ENCODE measurements at regions not wholly inside any gene's neighbourhood (a gene's known extent, or its start where the extent isn't known, plus 50 kb on each side); places are given as distances from the start of the nearest gene placed in this dataset.
"Not testable (repeated sequence)": the region's sequence is repeated elsewhere in the genome, so short reads cannot be mapped to it uniquely, and the experiment has no call there.

DNA sequence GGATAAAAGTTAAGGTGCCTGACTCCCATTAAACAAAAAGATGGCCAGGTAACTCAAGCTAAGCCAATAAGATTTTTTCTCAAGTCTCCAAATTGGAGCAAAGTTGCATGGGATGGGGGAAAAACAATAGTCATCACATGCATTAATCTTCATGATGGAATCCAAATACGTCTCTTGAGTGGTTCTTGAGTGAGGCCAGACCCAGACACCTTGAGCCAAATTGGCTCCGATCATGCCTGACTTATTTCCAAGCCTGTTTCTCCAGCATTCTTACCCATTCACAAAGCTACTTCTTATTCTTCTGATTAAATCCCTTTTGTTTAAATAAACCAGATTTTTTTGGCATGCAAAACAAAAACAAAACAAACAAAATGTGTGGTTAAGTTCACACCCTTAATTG is 420.3 kb upstream of the NRSN1 start:
- no peak for DNase-seq

DNA sequence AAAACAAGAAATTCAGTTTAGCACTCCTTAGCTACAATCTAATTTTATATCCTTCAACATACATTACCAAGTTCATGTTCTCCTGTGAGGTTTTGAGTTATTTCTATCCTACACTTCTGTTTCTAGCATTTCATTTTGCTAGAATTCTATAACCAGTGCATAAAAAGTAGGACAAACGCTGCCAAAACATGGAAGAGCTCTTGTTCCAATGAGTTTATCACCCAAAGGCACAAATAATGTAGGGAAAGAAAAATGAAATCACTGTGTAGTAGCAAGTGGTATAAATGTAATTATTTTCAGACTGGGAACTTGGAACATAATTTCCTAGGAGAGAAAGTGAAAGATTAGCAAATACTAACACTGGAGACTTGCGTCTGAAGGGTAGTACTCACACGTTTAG is 413.3 kb upstream of the NRSN1 start:
- DNase-seq, result no peak

DNA sequence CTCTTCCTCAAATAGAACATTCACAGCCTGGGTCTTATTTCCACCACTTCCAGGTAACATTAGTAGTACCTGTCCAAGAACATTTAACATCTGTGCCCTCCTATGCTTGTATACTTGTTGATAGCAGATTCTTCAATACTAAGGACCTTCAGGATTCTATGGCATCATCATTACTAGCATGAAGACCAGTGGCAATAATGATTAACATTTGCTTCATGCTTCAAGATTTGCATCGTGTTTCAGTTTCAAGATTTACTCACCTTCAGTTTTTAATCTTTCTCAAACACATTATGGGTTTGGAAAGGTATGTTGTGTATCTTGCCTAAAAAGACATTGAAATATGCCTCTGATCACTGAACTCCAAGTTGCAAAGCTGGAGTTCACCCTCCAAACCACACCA is 412.8 kb upstream of the NRSN1 start:
- no peak for DNase-seq

DNA sequence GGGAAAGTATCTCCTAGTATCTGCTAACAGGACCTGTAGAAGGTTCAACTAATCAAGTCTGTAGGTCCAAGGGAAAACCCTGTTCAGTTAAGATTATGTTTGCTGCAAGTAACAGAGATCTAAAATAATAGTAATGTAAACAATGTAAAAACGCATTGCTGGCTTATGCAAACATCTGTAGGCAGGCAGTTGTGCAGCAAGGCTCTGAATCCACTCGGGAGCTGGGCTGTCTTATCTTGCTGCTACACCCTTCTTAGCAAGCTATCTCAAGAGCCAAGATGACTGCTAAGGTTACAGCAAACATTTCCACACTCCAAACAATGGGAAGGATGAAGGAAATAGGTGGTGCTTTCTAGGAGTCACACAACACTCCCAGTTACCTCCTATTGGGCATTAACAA is 397.3 kb upstream of the NRSN1 start:
- DNase-seq, result no peak

- DNase-seq, result no peak
Observed at GRCh38 chr6:23731609-23732008, 394.4 kb upstream of the NRSN1 start.

DNA sequence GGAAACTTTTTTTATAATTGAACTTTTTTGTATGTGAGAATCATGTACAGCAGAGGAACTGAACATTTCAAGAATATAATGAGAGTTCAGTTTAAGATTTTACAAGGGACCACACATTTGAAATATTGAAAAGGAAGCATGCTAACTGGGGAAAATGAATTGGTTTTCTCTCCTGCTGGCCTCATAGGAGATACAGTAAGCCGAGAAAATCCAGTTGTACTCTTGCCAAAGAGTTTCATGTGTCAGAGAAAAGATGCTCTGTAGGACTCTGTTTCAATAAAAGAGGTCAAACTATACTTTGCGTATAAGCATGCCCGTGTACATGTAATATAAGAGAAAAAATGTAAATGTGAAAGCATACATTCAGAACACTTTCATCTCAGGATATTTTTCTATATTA is 393.5 kb upstream of the NRSN1 start:
- DNase-seq, result no peak

DNA sequence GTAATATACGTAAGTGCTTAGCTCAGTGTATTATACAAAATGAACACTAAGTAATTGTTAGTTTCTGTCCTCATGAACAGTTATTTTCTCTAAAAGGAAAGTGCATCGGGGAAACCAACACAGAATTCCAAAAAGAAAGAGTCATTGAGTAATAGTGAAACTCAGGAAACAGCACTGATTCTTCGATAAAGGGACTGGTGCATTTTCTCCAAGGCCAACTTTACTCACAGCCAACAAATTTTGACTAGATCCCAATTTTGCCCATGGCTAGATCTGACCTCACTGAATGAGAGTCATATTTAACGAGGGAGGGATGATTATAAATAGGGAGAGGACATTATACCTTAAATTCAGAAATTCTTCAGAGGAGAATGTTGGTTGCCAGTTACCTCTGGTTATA is 390.9 kb upstream of the NRSN1 start:
- no peak for DNase-seq

- DNase-seq, result no peak
Observed at GRCh38 chr6:23736577-23736976, 389.4 kb upstream of the NRSN1 start.

GRCh38 chr6:23747239-23747638 is 378.8 kb upstream of the NRSN1 start:
- no peak for DNase-seq

- DNase-seq, result no peak
Observed at GRCh38 chr6:23752414-23752813, 373.6 kb upstream of the NRSN1 start.

DNA sequence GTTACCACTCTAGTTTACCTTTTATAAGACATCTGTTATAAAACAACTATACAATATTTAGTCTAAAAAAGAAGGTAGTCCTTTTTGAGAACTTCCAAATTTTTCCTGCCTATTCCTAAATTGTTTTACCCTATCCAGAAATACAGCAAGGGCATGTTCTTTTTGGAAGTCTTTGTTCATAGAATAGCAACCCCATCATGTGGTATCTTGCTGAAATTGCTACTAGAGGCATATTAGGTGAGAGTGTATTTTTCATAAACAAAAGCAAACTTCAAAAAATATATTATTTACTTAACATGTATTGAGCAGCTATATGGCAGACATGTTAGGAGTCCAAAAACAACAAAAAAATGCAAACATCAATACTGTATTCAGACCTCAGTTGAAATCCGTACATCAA is 371.8 kb upstream of the NRSN1 start:
- DNase-seq, result no peak

DNA sequence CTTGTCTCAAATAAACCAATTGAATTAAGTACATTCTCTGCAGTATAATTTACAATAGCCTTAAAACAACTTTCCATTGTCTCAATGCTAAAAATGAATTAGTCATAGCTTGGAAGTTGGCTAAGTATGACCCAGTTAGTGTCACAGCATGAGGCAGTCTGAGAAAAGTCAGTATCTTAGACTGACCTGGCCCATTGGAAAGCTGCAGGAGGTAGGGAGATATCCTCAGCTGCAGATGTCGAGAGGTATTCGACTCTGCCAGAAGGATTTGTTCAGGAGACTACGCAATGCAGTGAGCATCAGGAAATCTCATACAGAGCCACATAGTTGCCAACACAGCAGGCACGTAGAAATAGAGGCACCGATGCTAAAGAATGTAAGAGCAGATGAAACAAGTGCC is 350.9 kb upstream of the NRSN1 start:
- no peak for DNase-seq

GRCh38 chr6:23783901-23784300 is 342.1 kb upstream of the NRSN1 start:
- DNase-seq, result no peak

DNA sequence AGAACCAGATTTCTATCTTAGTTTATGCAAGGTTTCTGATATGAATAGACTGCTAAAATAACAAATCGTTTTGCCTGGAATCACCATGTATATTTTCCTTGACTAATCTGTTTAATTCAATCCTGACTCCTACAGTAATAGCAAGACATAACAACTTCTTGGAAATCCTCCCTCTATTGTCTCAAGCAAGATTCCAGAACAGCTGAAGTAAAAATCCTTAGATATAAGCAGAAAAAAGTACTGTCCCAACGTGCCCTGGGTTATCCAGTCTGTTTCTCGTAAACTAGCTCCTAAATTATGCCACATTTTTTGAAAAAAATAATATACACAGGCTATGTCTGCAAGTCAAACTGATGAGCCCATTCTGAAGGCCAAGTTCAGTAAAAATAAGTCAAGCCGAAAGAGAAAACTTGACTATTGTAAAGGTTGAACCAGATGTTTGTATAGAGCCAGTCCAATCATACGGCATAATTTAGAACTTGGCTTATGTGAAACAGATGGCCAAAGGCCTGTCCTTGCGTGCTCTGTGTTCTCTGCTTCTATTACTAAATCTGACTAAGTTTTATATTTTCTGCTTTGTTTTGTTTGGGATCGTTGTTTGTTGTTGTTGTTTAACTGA is 341.6 kb upstream of the NRSN1 start:
- DNase-seq, result no peak

GRCh38 chr6:23790756-23791155 is 335.3 kb upstream of the NRSN1 start:
- no peak for DNase-seq

DNA sequence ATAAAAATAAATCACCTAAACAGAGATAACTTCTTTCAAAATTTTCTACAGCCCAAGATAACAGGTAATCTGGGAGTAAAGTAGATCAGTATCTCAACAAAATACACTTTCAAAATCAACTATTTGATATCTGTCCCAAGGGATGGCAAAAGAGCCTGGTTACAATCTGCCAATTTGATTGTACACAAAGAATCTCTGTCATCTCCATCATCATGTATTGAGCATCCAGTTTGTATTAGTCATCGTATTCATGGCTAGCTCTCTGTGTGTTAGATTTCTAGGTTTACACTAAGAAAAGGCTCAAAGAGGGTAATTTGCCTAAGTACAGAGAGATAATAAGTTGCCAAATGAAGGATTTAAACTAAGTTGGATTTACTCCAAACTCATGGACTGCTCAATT is 329.0 kb upstream of the NRSN1 start:
- DNase-seq, result no peak

DNA sequence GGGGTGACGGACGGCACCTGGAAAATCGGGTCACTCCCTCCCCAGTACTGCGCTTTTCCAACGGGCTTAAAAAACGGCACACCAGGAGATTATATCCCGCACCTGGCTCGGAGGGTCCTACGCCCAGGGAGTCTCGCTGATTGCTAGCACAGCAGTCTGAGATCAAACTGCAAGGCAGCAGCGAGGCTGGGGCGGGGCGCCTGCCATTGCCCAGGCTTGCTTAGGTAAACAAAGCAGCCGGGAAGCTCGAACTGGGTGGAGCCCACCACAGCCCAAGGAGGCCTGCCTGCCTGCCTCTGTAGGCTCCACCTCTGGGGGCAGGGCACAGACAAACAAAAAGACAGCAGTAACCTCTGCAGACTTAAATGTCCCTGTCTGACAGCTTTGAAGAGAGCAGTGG is 321.7 kb upstream of the NRSN1 start:
- not testable (repeated sequence) for DNase-seq

DNA sequence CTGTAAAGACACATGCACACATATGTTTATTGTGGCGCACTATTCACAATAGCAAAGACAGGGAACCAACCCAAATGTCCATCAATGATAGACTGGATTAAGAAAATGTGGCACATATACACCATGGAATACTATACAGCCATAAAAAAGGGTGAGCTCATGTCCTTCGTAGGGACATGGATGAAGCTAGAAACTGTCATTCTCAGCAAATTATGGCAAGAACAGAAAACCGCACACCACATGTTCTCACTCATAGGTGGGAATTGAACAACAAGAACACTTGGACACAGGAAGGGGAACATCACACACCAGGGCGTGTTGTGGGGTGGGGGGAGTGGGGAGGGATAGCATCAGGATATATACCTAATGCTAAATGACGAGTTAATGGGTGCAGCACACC is 304.9 kb upstream of the NRSN1 start:
- DNase-seq, result not testable (repeated sequence)

DNA sequence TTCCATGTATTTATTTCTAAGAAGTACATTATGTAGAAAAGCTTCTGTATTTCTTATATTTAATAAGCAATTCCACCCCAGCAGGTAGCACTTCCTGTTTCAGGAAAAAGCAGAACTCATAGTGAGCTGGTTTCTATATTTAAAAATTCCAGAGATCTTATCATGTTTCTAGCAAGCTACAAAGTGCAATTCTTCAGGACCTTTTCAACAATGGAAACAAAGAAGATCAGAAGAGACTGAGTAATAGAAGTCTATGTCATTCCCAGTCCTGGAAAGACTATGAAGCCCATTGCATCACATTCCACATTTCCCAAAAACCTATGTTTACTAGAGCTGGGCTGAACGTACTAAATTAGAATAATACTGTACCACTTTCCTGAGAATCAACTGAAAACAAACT is 302.6 kb upstream of the NRSN1 start:
- no peak for DNase-seq

DNA sequence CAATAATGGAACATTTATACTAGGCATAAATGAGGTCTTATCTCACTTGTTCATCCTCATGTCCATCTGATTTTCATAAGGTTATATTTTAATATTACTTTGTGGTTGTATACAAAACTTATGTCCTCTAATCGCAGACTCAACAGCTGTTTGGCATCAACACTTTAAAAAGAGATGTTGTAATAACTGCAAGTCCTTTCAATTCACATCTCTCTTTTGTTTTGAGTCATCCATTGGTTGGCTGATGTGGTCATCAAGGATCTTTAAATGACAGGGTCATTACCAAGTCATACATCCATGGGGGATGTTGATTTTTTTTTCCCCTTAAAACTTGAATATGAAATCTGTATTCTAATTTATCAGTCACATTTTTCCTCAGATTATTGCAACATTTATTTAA is 299.4 kb upstream of the NRSN1 start:
- DNase-seq, result no peak

DNA sequence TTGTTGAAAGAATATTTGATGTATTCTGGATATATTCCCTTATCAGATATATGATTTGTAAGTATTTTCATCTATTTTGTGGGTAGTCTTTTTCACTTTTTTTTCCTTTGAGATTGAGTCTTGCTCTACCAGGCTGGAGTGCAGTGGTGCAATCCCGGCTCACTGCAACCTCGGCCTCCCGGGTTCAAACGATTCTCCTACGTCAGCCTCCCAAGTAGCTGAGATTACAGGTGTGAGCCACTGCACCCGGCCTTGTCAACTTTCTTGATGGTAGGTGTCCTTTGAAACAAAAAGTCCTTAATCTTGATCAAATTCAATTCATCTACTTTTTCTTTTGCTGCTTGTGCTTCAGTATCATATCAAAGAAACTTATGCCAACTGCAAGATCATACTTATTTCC is 297.2 kb upstream of the NRSN1 start:
- no peak for DNase-seq

DNA sequence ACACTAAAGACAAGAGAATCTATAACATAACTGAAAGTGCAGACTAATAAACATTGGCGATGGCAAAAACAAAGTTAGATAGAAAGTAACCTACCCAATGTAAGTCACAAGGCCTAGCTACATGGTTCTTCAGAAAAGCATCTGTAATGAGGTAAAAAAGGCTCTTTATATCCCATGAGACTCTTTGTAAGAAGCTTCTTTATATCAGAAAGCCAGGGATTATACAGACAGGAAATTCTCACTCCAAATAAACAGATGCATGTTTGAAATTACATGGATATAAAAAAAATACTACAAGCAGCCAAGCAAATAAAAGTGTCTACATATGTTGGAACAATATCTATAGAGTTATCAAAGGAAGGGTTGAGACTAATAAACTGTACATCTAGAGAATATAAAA is 284.9 kb upstream of the NRSN1 start:
- DNase-seq, result no peak

DNA sequence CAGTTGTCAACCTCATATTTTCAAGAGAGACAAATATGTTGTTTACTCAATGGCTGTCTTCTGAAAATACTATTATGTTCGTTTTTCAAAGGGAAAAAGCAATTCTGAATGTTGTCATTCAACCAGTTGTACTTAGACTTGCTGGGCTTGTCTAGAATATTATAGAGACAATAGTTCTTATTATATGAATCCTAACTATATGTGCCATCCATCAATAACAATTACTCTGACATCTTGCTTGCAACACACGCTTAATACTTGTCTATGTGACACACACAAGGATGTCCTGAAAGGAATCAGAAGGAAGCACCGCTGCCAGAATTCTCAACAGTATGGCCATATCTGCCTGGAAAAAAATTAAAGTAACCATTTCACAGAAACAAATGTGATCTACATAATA is 283.3 kb upstream of the NRSN1 start:
- no peak for DNase-seq

DNA sequence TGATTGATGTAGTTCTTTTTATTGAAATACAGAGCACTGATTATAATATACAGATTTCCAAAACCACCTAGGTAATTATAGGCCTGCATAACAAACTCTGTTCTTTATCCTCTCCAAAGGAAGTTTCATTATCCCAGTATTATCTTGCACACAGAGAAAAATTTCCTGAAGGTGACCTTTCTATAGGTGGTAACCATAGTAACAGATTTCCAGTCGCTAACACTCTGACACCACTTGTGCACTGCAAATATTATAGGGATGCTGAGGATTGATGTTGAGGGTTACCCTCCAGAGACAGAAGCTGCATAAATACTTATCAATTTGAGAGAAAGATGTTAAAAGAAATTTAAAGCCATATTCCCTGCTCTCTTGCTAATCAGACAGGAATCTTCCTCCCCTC is 274.5 kb upstream of the NRSN1 start:
- DNase-seq, result no peak

- DNase-seq, result not testable (repeated sequence)
Observed at GRCh38 chr6:23853566-23854133, 272.4 kb upstream of the NRSN1 start.

GRCh38 chr6:23854154-23854553 is 271.9 kb upstream of the NRSN1 start:
- DNase-seq, result not testable (repeated sequence)
